Stimulated activated CD4-positive, alpha-beta T cell treated with anti-CD3 and anti-CD28 coated beads, Interleukin-1b, Interleukin-23, amount 100 ng/mL, for 4 hours (primary cell): ENCODE measurements at regions not wholly inside any gene's neighbourhood (a gene's known extent, or its start where the extent isn't known, plus 50 kb on each side); places are given as distances from the start of the nearest gene placed in this dataset.
"Not testable (repeated sequence)": the region's sequence is repeated elsewhere in the genome, so short reads cannot be mapped to it uniquely, and the experiment has no call there.

Experiments
- DNase-seq, 2 donors: peaks; one replicate each; pipeline ENCODE4 v3.0.0-alpha.2; 2020; ENCODE audit warnings: low read depth in 2 of 2

- DNase-seq: no peak
These were observed 392.8 kb downstream of the PTH2R start for GRCh38 chr2:208799397-208799796.

DNA sequence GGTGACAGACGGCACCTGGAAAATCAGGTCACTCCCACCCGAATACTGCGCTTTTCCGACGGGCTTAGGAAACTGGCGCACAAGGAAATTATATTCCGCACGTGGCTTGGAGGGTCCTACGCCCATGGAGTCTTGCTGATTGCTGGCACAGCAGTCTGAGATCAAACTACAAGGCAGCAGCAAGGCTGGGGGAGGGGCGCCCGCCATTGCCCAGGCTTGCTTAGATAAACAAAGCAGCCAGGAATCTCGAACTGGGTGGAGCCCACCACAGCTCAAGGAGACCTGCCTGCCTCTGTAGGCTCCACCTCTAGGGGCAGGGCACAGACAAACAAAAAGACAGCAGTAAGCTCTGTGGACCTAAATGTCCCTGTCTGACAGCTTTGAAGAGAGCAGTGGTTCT is 394.3 kb downstream of the PTH2R start:
- DNase-seq: not testable (repeated sequence)

DNA sequence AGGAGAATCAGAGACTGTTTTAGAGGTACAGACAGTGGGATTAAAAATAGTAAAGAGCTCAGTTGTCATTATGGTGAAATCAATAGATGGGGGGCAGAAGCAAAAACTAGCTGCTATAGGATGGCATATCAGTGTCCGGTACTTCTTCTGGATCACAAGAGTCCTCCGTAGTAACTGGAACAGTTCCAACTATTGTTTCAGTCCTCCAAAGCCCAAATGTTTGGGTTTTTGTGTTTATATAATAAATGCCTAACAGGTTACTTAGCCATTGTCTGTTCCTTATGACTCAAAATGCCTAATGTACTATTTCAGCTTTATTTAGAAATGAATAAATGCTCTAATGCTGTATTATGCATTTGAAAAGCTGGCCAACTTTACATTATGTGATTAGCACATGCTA is 401.2 kb downstream of the PTH2R start:
- no peak for DNase-seq

DNA sequence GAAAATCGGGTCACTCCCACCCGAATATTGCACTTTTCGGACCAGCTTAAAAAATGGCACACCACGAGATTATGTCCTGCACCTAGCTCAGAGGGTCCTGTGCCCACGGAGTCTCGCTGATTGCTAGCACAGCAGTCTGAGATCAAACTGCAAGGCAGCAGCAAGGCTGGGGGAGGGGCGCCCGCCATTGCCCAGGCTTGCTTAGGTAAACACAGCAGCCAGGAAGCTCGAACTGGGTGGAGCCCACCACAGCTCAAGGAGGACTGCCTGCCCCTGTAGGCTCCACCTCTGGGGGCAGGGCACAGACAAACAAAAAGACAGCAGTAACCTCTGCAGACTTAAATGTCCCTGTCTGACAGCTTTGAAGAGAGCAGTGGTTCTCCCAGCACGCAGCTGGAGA is 405.3 kb downstream of the PTH2R start:
- DNase-seq: not testable (repeated sequence)

DNA sequence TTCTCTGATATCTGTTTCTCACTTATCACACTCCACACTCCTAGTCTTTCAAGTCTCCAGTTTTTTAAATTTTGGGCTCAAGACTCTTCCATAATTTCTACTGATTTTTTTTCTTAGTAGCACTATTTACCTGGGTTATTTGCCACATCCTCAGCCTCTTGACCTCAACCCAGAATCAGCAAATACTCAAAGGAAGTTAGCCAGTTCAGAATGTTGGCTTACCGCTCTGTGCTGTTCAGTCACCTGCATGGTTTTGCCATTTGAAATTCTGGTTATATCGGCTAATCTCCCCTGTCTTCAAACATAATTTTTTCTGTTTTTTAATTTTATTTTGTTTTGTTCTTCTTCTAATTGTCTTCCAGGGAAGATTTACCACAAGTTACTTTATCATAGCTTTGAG is 412.6 kb downstream of the PTH2R start:
- no peak for DNase-seq

GRCh38 chr2:208820014-208820688 is 413.6 kb downstream of the PTH2R start:
- no peak for DNase-seq

DNA sequence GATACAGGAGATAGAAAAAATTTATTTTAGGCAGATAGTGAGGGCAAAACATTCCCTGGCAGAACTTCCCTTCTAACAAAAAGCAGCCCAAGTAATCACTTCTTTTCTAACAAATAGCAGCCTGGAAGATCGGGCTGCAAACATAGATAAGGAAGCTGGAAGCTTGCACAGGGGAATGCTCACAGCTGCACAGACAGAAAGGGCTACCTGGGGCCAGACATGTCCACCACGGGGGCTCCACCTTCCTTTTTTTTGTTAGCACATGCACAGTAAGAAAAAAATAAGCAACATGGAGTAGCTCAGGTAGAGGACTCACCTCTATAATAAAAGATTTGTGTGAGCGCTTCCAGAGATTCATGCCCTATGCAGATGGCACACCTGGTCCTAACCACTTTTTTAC is 420.5 kb downstream of the PTH2R start:
- no peak for DNase-seq

- no peak for DNase-seq
These were observed 421.1 kb downstream of the PTH2R start for GRCh38 chr2:208827549-208828221.

DNA sequence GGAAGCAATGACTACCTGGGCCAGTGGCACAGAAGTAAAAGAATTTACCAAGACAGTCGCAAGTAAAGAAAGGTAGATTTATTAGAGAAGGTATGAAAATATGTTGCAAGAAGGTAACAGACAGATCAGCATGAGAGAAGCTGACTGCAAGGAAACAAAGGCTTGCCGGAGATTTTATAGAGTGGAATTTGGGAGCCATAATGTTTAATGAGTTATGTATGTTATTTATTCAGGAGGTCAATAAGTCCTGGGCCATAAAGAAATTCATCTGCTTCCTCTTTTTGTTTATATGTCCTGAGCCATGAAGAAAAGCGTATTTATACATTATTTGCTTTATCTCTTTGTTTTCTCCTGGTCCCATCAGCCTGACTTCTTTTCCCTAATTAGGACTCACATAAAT is 423.6 kb downstream of the PTH2R start:
- no peak for DNase-seq

GRCh38 chr2:208847651-208848050 is 441.1 kb downstream of the PTH2R start:
- DNase-seq: no peak

DNA sequence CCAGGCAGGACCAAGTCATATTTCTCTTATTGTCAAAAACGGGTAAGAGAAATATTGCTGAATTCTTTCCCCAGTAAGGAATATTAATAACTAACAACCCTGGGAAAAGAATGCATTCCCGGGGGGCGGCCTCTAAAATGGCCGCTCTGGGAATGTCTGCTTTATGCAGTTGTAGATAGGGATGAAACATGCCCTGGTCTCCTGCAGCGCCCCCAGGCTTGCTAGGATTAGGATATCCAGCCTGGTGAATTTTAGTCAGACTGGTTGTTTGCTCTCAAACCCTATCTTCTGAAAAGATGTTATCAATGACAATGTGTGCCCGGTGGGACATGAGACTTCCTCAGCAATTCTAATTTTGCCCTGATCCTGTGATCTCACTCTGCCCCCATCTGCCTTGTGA is 448.1 kb downstream of the PTH2R start:
- no peak for DNase-seq

GRCh38 chr2:208867374-208867773 is 460.8 kb downstream of the PTH2R start:
- no peak for DNase-seq

DNA sequence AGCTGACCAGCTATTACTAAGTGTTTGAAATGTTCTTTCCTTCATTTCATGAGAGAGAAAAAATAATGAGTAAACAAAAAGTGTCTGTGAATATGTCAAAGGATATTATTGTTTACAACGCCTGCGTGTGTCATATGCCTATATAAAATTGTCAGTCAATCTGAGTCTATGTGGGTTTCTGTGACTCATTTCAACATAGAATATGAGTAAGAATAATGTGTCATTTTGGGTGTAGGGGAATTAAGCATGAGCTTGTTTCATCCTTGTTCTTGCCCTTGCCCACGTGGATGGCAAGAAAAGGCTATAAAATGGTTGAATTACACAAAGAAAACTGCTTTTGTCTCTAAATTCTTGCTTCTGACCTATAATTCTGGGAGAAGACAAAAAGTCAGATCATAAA is 466.0 kb downstream of the PTH2R start:
- no peak for DNase-seq

- no peak for DNase-seq
These were observed 473.1 kb downstream of the PTH2R start for GRCh38 chr2:208879666-208880065.

DNA sequence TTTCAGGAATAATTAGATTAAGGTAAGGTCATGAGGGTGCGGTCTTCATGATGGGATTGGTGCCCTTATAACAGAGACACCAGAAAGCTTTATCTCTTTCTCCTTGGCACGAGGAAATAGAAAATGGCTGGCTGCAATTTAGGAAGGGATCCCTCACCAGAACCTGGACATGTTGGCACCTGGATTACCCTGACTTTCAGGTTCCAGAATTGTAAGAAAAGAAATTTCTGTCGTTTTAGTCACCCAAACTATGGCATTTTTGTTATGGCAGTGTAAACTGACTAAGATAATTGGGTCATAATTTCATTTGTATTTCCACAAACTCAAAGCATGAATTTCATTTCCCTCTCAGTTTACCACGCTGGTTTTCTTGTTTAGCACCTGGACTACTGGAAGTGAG is 473.6 kb downstream of the PTH2R start:
- no peak for DNase-seq

GRCh38 chr2:208890486-208890885 is 483.9 kb downstream of the PTH2R start:
- no peak for DNase-seq

DNA sequence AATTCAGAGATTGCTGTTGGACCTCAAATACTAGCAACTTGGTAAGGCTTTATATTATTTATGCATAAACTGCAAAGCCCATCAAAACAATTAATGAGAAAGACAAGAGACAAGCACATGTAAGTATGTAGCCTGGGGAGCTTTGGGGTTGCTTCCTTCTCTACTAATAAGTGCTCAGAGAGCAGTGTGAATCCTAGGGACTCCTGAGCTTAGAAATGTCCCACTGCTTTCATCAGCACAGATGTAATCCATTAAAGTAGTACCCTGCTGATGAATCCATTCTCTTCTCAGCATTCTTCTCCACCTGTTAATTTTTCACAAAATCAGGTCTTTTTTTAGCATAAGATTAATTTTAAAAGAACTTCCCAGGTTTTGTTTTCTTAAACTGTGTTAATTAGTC is 485.6 kb downstream of the PTH2R start:
- DNase-seq: no peak

DNA sequence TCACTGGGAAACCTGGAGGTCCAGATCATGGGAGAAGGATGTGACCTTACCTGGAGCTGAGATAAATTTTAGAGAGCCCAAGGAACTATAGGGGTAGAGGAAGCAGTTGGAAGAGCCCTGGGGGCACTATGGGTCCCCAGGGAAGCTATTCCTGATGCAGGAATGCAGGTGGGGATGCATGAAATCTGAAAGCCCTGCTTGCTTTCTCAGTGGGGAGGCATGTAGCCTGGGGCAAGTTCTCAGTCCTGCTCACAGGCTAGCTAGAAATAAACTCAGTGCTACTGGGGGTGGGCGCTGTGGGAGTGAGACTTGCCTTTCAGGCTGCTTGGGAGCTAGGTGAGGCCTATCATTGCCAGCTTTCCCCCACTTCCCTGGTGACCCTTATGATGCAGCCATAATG is 499.7 kb downstream of the PTH2R start:
- no peak for DNase-seq

DNA sequence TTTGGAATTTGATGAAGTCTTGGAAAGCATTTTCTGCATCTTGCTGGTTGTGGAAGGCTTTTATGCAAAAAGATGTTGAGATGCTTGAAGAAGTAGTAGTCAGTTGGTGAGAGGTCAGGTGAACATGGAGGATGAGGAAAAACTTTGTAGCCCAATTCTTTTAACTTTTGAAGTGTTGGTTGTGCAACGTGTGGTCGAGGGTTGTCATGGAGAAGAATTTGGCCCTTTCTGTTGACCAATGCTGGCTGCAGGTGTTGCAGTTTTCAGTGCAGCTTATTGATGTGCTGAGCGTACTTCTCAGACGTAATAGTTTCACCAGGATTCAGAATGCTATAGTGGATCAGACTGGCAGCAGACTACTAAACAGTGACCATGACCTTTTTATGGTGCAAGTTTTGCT is 508.4 kb upstream of the MAP2 start:
- DNase-seq: no peak

GRCh38 chr2:208916881-208917280 is 507.0 kb upstream of the MAP2 start:
- DNase-seq: no peak

GRCh38 chr2:208921358-208921757 is 502.5 kb upstream of the MAP2 start:
- not testable (repeated sequence) for DNase-seq

- no peak for DNase-seq
These were observed 496.0 kb upstream of the MAP2 start for GRCh38 chr2:208927867-208928266.

- DNase-seq: no peak
These were observed 494.5 kb upstream of the MAP2 start for GRCh38 chr2:208929139-208929864.
